ENCODE measurements at regions not wholly inside any gene's neighbourhood (a gene's known extent, or its start where the extent isn't known, plus 50 kb on each side); places are given as distances from the start of the nearest gene placed in this dataset.
A peak's percentile ranks its signal among the peaks of the same experiment; 100 is the strongest.

- Histone ChIP-seq H3K9me3 (ENCODE audit: control insufficient read depth, insufficient read depth, low read depth, low read length) (no peaks in the 10 kb centered on the region), H3K36me3 (ENCODE audit: control insufficient read depth, insufficient read depth, low read length) (no peaks in the 10 kb centered on the region), H3K4me1 (ENCODE audit: control insufficient read depth, insufficient read depth, low read length) (peaks cover 15% of the 10 kb centered on the region), H3K27ac (ENCODE audit: low read length) (peak overlapping the region; percentile 69), H3K4me3 (ENCODE audit: low read depth in 2 of 2, low read length in 2 of 2) (peak overlapping the region; percentile 6 to 7; a peak in 2 of 4 replicates), H3K27me3 (ENCODE audit: control insufficient read depth, insufficient read depth, low read length) (no peaks in the 10 kb centered on the region)
- no TSS peak for BruUV-seq (replicated peaks)
- ChIA-PET CTCF (interaction anchor here (0.7 to 1.0 kb wide), 2 partner anchors 12 to 162 kb away, joined by 4 to 5 read pairs; no protein-coding TSS in a partner anchor), POLR2A (no interaction called here)
- ATAC-seq (0 out of 2 replicates have a peak, but pooled peaks have one; percentile 29), DNase-seq (ENCODE audit: low read depth, low spot score) (no peak)
- intact Hi-C loops (cut with micrococcal nuclease; ENCODE audit: unreplicated experiment) (loop anchor here (5.0 kb wide), 1 partner anchor 158 kb away; no protein-coding TSS in a partner anchor), in situ Hi-C loops (cut with HindIII; ENCODE audit: low pct_unique_long_range_greater_than_20kb, low sequenced_read_pairs) (no loop called here)
- TF ChIP-seq TCF7L2 (IDR thresholded peaks at IDR 0.05; ENCODE audit: low read depth, low read length) (no peak), REST (IDR thresholded peaks at IDR 0.05; ENCODE audit: insufficient read depth in 1 of 2, low read depth in 2 of 2, low read length in 1 of 2) (no peak), CTCF (IDR thresholded peaks at IDR 0.05) (no peak), SIN3A (IDR thresholded peaks at IDR 0.05; ENCODE audit: borderline replicate concordance, insufficient read depth, low read depth, low read length) (no peak), POLR2AphosphoS5 (IDR thresholded peaks at IDR 0.05; ENCODE audit: low read depth, low read length) (no peak)
These were observed 100.4 kb upstream of the LARP1 start for GRCh38 chr5:154654486-154655371.

- CTCF ChIA-PET, result interaction anchor here (0.7 kb wide), 1 partner anchor 163 kb away, joined by 5 read pairs; no protein-coding TSS in a partner anchor
- peaks cover 15% of the 10 kb centered on the region for H3K4me1 ChIP-seq (ENCODE audit: control insufficient read depth, insufficient read depth, low read length)
- H3K27ac ChIP-seq (ENCODE audit: low read length), result peak overlapping the region; percentile 69
- H3K4me3 ChIP-seq (ENCODE audit: low read depth in 2 of 2, low read length in 2 of 2), result peak overlapping the region; percentile 6 to 7; a peak in 2 of 4 replicates
- TF ChIP-seq POLR2AphosphoS5 (IDR thresholded peaks at IDR 0.05; ENCODE audit: low read depth, low read length), result no peak
- TF ChIP-seq SIN3A (IDR thresholded peaks at IDR 0.05; ENCODE audit: borderline replicate concordance, insufficient read depth, low read depth, low read length), result no peak
- no peak for TF ChIP-seq CTCF (IDR thresholded peaks at IDR 0.05)
- TF ChIP-seq TCF7L2 (IDR thresholded peaks at IDR 0.05; ENCODE audit: low read depth, low read length), result no peak
- TF ChIP-seq REST (IDR thresholded peaks at IDR 0.05; ENCODE audit: insufficient read depth in 1 of 2, low read depth in 2 of 2, low read length in 1 of 2), result no peak
- DNase-seq (ENCODE audit: low read depth, low spot score) (no peak), ATAC-seq (peak; percentile 43)
- in situ Hi-C loops (cut with HindIII; ENCODE audit: low pct_unique_long_range_greater_than_20kb, low sequenced_read_pairs), result no loop called here
- H3K27me3 ChIP-seq (ENCODE audit: control insufficient read depth, insufficient read depth, low read length), result no peaks in the 10 kb centered on the region
- intact Hi-C loops (cut with micrococcal nuclease; ENCODE audit: unreplicated experiment), result loop anchor here (5.0 kb wide), 1 partner anchor 158 kb away; no protein-coding TSS in a partner anchor
- POLR2A ChIA-PET, result no interaction called here
- no peaks in the 10 kb centered on the region for H3K9me3 ChIP-seq (ENCODE audit: control insufficient read depth, insufficient read depth, low read depth, low read length)
- BruUV-seq (replicated peaks), result no TSS peak
- H3K36me3 ChIP-seq (ENCODE audit: control insufficient read depth, insufficient read depth, low read length), result no peaks in the 10 kb centered on the region
These were observed 101.3 kb upstream of the LARP1 start for GRCh38 chr5:154653764-154654485.
